ENCODE measurements at regions not wholly inside any gene's neighbourhood (a gene's known extent, or its start where the extent isn't known, plus 50 kb on each side); places are given as distances from the start of the nearest gene placed in this dataset.

DNA sequence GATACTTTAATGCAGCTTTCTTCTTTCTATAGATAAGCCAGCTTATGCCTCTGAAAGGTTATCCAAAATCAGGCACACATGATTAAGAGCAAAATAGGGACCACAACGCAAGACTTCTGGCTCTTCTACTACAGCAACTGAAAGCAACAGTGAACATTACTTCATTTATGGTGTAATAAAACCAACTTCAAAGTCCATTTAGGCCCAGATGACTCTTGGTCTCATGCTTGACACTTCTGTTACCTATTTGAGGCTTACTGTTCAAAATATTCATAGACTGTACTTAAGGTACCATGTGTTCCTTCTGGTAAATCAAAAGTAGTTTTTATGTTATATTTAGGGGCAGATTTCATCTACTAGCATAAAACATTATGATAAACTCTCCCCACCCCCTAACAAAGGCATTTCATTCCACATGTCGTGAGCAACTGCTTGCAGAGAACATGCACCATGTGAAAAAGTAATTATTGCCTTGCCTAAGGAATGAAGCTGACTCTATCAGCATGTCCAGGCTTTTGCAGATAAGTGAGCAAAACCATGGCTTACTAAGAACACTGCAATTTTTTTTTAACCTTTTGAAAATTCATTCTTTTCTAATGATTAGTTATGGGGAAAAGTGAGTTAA is 154.9 kb upstream of the ITGB1 start:
- Histone ChIP-seq H3K4me3 (no peak overlapping the region), H3K9me3 (no peaks in the 10 kb centered on the region), H3K27me3 (peaks cover 0 to 4% (median 0%) of the 10 kb centered on the region in 7 donors), H3K4me1 (peaks cover 0 to 83% (median 39%) of the 10 kb centered on the region in 9 donors), H3K36me3 (no peaks in the 10 kb centered on the region), H3K27ac (peak overlapping the region in 8 of 10 donors; percentile 5 to 81 (median 51))
- DNase-seq (no peak), ATAC-seq (peak in 6 of 8 donors; percentile 59 to 81 (median 69))
- 55 to 58% methylated on average over 2 of the region's 2 CpGs for WGBS, 2 donors
- intact Hi-C loops (cut with DNase I), result loop anchor here in 4 of 10 donors (5.0 to 10.0 kb wide), 4 partner anchors 39 to 1522 kb away; partner anchors contain the start of gene NRP1 (in 1 of the 4)
- no peak for TF ChIP-seq CTCF (IDR thresholded peaks at IDR 0.05)

DNA sequence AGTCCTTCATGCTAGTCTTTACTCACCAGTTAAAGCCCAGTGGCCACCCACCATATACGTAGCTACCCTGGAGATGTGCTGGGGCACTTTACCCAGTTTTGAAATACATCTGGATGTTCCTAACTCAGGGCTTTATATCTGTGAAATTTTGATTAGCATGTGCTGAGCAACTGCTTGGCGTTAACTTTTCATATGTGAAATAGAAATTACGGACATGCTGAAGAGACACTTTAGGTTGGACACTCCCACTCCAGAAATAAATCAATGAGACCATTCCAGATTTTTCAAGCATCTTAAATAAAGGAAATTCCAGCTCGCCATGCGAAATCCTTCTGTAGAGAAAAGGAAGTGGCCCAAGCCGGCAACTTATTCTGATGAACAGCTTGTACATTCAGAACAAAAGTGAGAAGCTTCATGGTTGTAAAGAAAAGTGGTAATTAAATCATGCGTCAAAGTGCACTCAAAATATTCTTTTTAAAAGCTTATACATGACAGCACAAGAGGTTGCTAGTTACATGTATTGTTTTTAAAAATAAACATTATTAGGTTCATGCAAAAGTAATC is 153.5 kb upstream of the ITGB1 start:
- H3K4me3 ChIP-seq, result no peak overlapping the region
- WGBS, 2 donors, result 84 to 85% methylated on average over 7 of the region's 7 CpGs
- no peak for ATAC-seq
- intact Hi-C loops (cut with DNase I), result loop anchor here in 4 of 10 donors (5.0 to 10.0 kb wide), 4 partner anchors 41 to 1523 kb away; partner anchors contain the start of gene NRP1 (in 1 of the 4)
- DNase-seq, result no peak
- H3K36me3 ChIP-seq, result no peaks in the 10 kb centered on the region
- peaks cover 0 to 10% (median 0%) of the 10 kb centered on the region in 7 donors for H3K27me3 ChIP-seq
- TF ChIP-seq CTCF (IDR thresholded peaks at IDR 0.05), result no peak
- H3K27ac ChIP-seq, result peak overlapping the region in 7 of 10 donors; percentile 1 to 81 (median 10)
- no peaks in the 10 kb centered on the region for H3K9me3 ChIP-seq
- peaks cover 0 to 72% (median 39%) of the 10 kb centered on the region in 9 donors for H3K4me1 ChIP-seq

- intact Hi-C loops (cut with DNase I), result loop anchor here in 4 of 10 donors (5.0 to 10.0 kb wide), 4 partner anchors 42 to 1525 kb away; partner anchors contain the start of gene NRP1 (in 1 of the 4)
- H3K36me3 ChIP-seq, result no peaks in the 10 kb centered on the region
- ATAC-seq (no peak), DNase-seq (no peak)
- H3K27me3 ChIP-seq, result peaks cover 0 to 10% (median 0%) of the 10 kb centered on the region in 7 donors
- H3K4me1 ChIP-seq, result peaks cover 0 to 56% (median 31%) of the 10 kb centered on the region in 9 donors
- H3K27ac ChIP-seq, result peak overlapping the region in 8 of 10 donors; percentile 9 to 81 (median 57)
- no peaks in the 10 kb centered on the region for H3K9me3 ChIP-seq
- H3K4me3 ChIP-seq, result no peak overlapping the region
- no peak for TF ChIP-seq CTCF (IDR thresholded peaks at IDR 0.05)
- 83 to 84% methylated on average over 7 of the region's 7 CpGs for WGBS, 2 donors
Observed at GRCh38 chr10:33109788-33110469, 151.9 kb upstream of the ITGB1 start.

DNA sequence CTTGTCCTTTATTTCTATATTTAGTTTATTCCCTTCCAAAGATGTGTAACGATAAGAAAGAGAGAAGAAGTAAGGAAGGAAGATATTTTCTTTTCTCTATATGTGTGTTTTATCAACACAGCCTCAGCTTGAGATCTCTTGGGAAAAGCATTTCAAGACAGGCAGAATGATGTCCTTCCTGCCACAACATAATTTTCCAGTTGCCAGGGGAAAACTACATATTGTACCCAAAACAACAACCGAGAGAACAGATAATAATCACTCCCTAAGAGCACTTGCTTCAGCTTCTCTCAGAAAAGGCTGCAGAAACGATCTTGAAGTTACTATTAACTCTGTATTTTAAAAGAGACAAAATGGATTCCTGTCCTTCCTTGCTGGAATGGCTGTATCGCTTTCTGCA is 151.4 kb upstream of the ITGB1 start:
- H3K4me3 ChIP-seq, result no peak overlapping the region
- 53 to 72% methylated on average over 4 of the region's 4 CpGs for WGBS, 2 donors
- TF ChIP-seq CTCF (IDR thresholded peaks at IDR 0.05), result no peak
- ATAC-seq (no peak), DNase-seq (no peak)
- intact Hi-C loops (cut with DNase I), result no loop called here
- H3K36me3 ChIP-seq, result no peaks in the 10 kb centered on the region
- peaks cover 0 to under 1% (median 0%) of the 10 kb centered on the region in 11 donors for H3K9me3 ChIP-seq
- H3K27ac ChIP-seq, result peak overlapping the region in 6 of 10 donors; percentile 2 to 81 (median 60)
- H3K4me1 ChIP-seq, result peaks cover 0 to 50% (median 25%) of the 10 kb centered on the region in 9 donors
- H3K27me3 ChIP-seq, result peaks cover 0 to 10% (median 0%) of the 10 kb centered on the region in 7 donors

Data from heart right ventricle (tissue), 16 donors.